SU-DHL-6 (cell line): ENCODE measurements at regions not wholly inside any gene's neighbourhood (a gene's known extent, or its start where the extent isn't known, plus 50 kb on each side); places are given as distances from the start of the nearest gene placed in this dataset.

Experiments used
- H2AFZ ChIP-seq: fragments of 200-600 bp; sonication (generic); 2 replicates; pipeline ENCODE4 v1.6.1; 2014; ENCODE audit warnings: low read depth, mild to moderate bottlenecking, moderate library complexity, mixed read lengths, antibody characterized with exemption, low read length; ENCODE audit not compliant: severe bottlenecking
- H3F3A ChIP-seq: fragments of 200-600 bp; shearing (Covaris generic); 2 replicates; pipeline ENCODE4 v1.6.0; 2016; ENCODE audit warnings: antibody characterized with exemption, mild to moderate bottlenecking; ENCODE audit not compliant: insufficient read depth
- H3K27ac ChIP-seq: fragments of 200-600 bp; sonication (generic); 2 replicates; pipeline ENCODE4 v1.5.1; 2016; ENCODE audit warnings: low read depth, mild to moderate bottlenecking, low read length, moderate library complexity, mixed read lengths
- H3K27me3 ChIP-seq: fragments of 200-600 bp; sonication (generic), shearing (Covaris generic); 2 replicates; pipeline ENCODE4 v1.6.0; 2014; ENCODE audit warnings: mild to moderate bottlenecking, low read length
- H3K36me3 ChIP-seq: fragments of 200-600 bp; sonication (generic); 2 replicates; pipeline ENCODE4 v1.6.1; 2014; ENCODE audit warnings: mild to moderate bottlenecking, low read length, mixed read lengths
- H3K4me2 ChIP-seq: fragments of 300-600, 200-600 bp; shearing (Covaris generic), sonication (generic); 2 replicates; pipeline ENCODE4 v1.6.0; 2014; ENCODE audit warnings: low read length, low read depth, mild to moderate bottlenecking; ENCODE audit not compliant: poor library complexity, severe bottlenecking
- H3K4me3 ChIP-seq: fragments of 200-600 bp; sonication (generic); 2 replicates; pipeline ENCODE4 v1.5.1; 2014; ENCODE audit warnings: antibody characterized with exemption, low read length, mild to moderate bottlenecking, mixed read lengths; ENCODE audit not compliant: insufficient read depth, poor library complexity, severe bottlenecking
- H3K79me2 ChIP-seq: fragments of 200-600 bp; sonication (generic); 2 replicates; pipeline ENCODE4 v1.6.1; 2014; ENCODE audit warnings: mild to moderate bottlenecking, low read length, moderate library complexity; ENCODE audit not compliant: insufficient read depth
- H3K9ac ChIP-seq: fragments of 200-600 bp; sonication (generic); 2 replicates; pipeline ENCODE4 v1.7.0; 2014; ENCODE audit warnings: mild to moderate bottlenecking, low read length
- H3K9me2 ChIP-seq: fragments of 200-600 bp; sonication (generic); replicated peaks from 2 replicates; pipeline ENCODE4 v1.6.1; 2014; ENCODE audit warnings: low read length; ENCODE audit not compliant: insufficient read depth
- H3K9me3 ChIP-seq: fragments of 200-600 bp; sonication (generic); 2 replicates; pipeline ENCODE4 v1.6.1; 2014; ENCODE audit warnings: low read length, mixed read lengths; ENCODE audit not compliant: insufficient read depth
- H4K20me1 ChIP-seq: fragments of 200-600 bp; sonication (generic); 2 replicates; pipeline ENCODE4 v1.6.1; 2014; ENCODE audit warnings: low read depth, mild to moderate bottlenecking, antibody characterized with exemption, low read length, moderate library complexity, mixed read lengths
- EZH2phosphoT487 ChIP-seq: fragments of 200-600 bp; sonication (generic), shearing (Covaris generic); conservative IDR thresholded peaks from 2 replicates; pipeline ENCODE4 v1.6.1; 2018; ENCODE audit warnings: mild to moderate bottlenecking, antibody characterized with exemption, low read length, moderate library complexity, mixed read lengths
- TF ChIP-seq, protein P1 (sequence below): fragments of 200-600 bp; sonication (generic); IDR thresholded peaks from one replicate; pipeline ENCODE4 v1.5.1; 2017; ENCODE audit warnings: antibody characterized with exemption, mild to moderate bottlenecking, low read length, moderate library complexity; ENCODE audit not compliant: insufficient read depth, poor library complexity, severe bottlenecking

DNA sequence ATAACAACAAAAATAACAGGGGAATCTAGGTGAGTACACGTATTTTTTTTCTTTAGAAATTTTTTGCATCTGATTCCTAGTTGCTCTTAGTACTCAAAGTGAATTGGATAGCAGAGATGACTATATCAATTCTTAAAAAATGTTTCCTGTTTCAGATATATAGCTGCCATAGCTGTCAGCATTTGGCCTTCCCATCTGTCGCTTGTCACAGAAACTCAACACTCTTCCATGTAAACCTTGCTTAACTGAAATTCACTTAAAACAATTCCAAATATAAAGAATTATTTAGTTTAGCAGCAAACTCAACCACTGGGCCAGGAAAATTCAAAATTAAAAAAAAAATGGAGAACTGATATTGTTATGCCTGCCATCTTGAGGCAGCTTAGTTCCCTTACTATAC lies 807.5 kb downstream of the IGSF11 start:
- Histone ChIP-seq H3F3A (no peaks in the 10 kb centered on the region), H2AFZ (no peak overlapping the region), H3K4me3 (no peak overlapping the region), H3K27me3 (no peaks in the 10 kb centered on the region), H3K9me2 (no peaks in the 10 kb centered on the region), H3K9ac (no peak overlapping the region), H3K27ac (no peak overlapping the region), H3K4me2 (no peak overlapping the region), H3K79me2 (no peaks in the 10 kb centered on the region), H4K20me1 (no peaks in the 10 kb centered on the region), H3K9me3 (no peaks in the 10 kb centered on the region), H3K36me3 (no peaks in the 10 kb centered on the region)
- TF ChIP-seq EZH2phosphoT487: no peak
- TF ChIP-seq, protein P1, sequence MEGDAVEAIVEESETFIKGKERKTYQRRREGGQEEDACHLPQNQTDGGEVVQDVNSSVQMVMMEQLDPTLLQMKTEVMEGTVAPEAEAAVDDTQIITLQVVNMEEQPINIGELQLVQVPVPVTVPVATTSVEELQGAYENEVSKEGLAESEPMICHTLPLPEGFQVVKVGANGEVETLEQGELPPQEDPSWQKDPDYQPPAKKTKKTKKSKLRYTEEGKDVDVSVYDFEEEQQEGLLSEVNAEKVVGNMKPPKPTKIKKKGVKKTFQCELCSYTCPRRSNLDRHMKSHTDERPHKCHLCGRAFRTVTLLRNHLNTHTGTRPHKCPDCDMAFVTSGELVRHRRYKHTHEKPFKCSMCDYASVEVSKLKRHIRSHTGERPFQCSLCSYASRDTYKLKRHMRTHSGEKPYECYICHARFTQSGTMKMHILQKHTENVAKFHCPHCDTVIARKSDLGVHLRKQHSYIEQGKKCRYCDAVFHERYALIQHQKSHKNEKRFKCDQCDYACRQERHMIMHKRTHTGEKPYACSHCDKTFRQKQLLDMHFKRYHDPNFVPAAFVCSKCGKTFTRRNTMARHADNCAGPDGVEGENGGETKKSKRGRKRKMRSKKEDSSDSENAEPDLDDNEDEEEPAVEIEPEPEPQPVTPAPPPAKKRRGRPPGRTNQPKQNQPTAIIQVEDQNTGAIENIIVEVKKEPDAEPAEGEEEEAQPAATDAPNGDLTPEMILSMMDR: no peak

DNA sequence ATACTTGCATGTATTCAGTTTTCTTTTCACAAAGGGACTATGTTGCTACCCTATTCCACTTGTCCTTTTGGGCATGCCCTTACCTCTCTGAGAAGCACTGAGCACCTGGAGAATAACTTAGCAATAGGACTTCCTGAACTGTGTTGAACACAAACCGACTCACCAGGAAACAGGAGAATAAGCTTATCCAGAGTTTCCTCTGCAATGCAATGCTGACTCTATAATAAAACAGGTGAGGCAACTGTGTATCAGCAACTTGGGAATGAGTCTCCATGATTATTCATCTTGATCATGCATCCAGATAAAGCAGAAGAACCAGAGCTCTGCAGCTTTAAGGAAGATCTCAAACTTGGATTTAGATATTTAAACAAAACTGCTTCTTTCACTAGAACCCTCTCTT lies 806.5 kb downstream of the IGSF11 start:
- Histone ChIP-seq H3K79me2 (no peaks in the 10 kb centered on the region), H3K36me3 (no peaks in the 10 kb centered on the region), H3K4me3 (no peak overlapping the region), H3F3A (no peaks in the 10 kb centered on the region), H4K20me1 (no peaks in the 10 kb centered on the region), H3K9me3 (no peaks in the 10 kb centered on the region), H3K27me3 (no peaks in the 10 kb centered on the region), H3K9ac (no peak overlapping the region), H3K9me2 (no peaks in the 10 kb centered on the region), H2AFZ (no peak overlapping the region), H3K27ac (no peak overlapping the region), H3K4me2 (no peak overlapping the region)
- TF ChIP-seq, protein P1: no peak
- no peak for TF ChIP-seq EZH2phosphoT487

DNA sequence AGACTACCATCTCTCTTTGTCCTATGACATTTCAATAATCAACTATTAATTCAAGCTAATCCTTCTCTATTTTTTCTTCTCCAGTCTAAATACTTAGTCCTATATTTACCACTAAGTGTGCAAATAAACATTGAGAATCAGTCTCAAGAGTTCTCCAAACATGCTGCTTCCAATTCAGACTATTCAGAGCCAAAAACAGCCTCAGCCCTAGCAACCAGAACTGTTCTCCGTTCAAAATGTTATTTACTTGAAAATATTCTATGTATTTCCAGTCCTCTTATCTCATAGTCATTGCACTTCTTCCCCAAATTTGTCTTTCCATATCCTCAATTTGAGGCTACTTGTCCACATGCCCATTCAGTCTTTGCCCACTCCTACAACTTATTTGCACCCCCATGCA lies 805.5 kb downstream of the IGSF11 start:
- TF ChIP-seq, protein P1: no peak
- TF ChIP-seq EZH2phosphoT487: no peak
- Histone ChIP-seq H3K79me2 (no peaks in the 10 kb centered on the region), H3K27me3 (no peaks in the 10 kb centered on the region), H4K20me1 (no peaks in the 10 kb centered on the region), H3K9me3 (no peaks in the 10 kb centered on the region), H2AFZ (no peak overlapping the region), H3K36me3 (no peaks in the 10 kb centered on the region), H3K9me2 (no peaks in the 10 kb centered on the region), H3K27ac (no peak overlapping the region), H3F3A (no peaks in the 10 kb centered on the region), H3K9ac (no peak overlapping the region), H3K4me3 (no peak overlapping the region), H3K4me2 (no peak overlapping the region)

DNA sequence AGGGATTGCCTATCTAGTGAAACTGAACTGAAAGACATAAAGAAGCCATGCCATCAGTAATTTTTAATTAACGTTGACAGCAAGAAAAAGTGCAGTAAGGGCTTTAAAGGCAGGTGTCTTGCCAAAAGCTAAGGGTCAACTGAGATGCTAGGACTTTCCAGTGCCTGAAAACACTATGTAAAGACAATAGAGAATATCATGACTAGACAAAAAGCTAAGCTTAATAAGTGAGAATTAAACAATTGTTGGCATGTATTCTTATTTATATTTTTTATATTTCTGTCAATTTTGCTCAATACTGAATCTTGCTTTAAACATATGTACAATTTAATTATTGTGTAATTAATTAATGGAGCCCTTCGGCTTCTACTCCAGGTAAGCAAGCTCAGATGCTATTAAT lies 803.1 kb downstream of the IGSF11 start:
- H3K27me3 ChIP-seq: no peaks in the 10 kb centered on the region
- no peaks in the 10 kb centered on the region for H3K79me2 ChIP-seq
- no peaks in the 10 kb centered on the region for H3F3A ChIP-seq

More for the DNA sequence above, 803.1 kb downstream of the IGSF11 start:
- Histone ChIP-seq H3K9me2 (no peaks in the 10 kb centered on the region), H3K4me2 (no peak overlapping the region), H2AFZ (no peak overlapping the region), H3K36me3 (no peaks in the 10 kb centered on the region), H3K27ac (no peak overlapping the region), H4K20me1 (no peaks in the 10 kb centered on the region), H3K9me3 (no peaks in the 10 kb centered on the region), H3K4me3 (no peak overlapping the region), H3K9ac (no peak overlapping the region)
- TF ChIP-seq EZH2phosphoT487: no peak
- TF ChIP-seq, protein P1: no peak
